ENCODE measurements at regions not wholly inside any gene's neighbourhood (a gene's known extent, or its start where the extent isn't known, plus 50 kb on each side); places are given as distances from the start of the nearest gene placed in this dataset.

DNA sequence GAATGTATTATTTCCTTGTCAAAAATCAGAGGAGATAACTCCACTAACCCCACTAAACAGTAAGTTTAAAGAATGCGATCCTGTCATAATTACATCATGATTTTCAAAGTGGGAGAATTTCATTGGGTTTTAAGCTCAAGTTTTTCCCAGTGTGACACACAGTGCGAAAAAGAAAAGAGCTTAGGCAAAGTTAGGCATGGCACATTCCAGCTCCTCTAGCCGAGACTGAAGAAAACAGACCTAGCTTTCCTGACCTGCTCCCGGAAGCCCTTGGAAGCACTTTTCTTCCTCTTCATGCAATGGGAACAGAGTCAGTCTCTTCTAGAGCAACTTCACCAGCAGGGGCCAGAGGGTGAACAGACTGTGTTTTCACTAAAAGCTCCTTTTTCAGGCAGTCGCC lies 76.6 kb upstream of the AKIP1 start:
- TF ChIP-seq, protein P1, sequence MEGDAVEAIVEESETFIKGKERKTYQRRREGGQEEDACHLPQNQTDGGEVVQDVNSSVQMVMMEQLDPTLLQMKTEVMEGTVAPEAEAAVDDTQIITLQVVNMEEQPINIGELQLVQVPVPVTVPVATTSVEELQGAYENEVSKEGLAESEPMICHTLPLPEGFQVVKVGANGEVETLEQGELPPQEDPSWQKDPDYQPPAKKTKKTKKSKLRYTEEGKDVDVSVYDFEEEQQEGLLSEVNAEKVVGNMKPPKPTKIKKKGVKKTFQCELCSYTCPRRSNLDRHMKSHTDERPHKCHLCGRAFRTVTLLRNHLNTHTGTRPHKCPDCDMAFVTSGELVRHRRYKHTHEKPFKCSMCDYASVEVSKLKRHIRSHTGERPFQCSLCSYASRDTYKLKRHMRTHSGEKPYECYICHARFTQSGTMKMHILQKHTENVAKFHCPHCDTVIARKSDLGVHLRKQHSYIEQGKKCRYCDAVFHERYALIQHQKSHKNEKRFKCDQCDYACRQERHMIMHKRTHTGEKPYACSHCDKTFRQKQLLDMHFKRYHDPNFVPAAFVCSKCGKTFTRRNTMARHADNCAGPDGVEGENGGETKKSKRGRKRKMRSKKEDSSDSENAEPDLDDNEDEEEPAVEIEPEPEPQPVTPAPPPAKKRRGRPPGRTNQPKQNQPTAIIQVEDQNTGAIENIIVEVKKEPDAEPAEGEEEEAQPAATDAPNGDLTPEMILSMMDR (IDR thresholded peaks at IDR 0.05), result no peak
- no peak for TF ChIP-seq POLR2A (IDR thresholded peaks at IDR 0.05)
